ENCODE measurements at regions not wholly inside any gene's neighbourhood (a gene's known extent, or its start where the extent isn't known, plus 50 kb on each side); places are given as distances from the start of the nearest gene placed in this dataset.

DNA sequence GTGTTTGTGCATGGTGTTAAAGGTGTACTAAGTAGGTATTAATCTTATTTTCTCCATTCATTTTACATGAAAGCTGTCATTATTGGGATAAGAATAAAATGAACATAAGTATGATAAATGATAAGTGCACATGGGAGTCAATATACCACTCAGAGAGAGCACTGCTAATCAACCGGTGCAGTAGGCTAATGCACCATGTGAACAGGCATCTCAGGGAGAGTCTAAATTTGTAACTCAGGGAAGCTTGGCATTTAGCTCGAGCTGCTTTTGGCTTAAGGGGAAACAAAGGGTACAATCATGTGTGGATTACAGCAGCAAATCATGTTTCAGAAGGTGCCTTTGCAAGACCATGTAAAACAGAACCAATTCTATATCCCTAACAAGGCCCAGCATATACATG lies 127.4 kb downstream of the MGST1 start:
- no peak for TF ChIP-seq POLR2A (IDR thresholded peaks at IDR 0.05)
- TF ChIP-seq, protein P1, sequence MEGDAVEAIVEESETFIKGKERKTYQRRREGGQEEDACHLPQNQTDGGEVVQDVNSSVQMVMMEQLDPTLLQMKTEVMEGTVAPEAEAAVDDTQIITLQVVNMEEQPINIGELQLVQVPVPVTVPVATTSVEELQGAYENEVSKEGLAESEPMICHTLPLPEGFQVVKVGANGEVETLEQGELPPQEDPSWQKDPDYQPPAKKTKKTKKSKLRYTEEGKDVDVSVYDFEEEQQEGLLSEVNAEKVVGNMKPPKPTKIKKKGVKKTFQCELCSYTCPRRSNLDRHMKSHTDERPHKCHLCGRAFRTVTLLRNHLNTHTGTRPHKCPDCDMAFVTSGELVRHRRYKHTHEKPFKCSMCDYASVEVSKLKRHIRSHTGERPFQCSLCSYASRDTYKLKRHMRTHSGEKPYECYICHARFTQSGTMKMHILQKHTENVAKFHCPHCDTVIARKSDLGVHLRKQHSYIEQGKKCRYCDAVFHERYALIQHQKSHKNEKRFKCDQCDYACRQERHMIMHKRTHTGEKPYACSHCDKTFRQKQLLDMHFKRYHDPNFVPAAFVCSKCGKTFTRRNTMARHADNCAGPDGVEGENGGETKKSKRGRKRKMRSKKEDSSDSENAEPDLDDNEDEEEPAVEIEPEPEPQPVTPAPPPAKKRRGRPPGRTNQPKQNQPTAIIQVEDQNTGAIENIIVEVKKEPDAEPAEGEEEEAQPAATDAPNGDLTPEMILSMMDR (IDR thresholded peaks at IDR 0.05), result no peak
